ENCODE measurements at regions not wholly inside any gene's neighbourhood (a gene's known extent, or its start where the extent isn't known, plus 50 kb on each side); places are given as distances from the start of the nearest gene placed in this dataset.

DNA sequence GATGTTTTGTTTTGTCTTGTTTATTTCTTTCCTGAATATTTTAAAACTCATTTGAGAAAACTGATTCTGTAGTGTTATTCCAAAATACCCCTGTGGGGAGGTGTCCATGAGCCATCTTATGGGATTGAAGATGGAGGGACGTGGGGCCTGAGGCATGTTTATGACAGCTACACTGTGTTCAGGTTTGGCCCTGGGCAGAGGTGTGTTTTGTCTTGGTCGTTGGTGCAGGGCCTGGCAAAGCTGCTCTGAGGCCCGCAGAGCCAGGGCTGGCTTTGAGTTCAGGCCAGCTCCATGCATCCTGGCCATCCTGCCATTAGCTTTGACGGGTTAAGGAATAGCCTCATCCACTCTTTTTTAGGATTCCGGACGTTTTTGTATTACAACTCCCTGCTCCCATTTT is 68.9 kb downstream of the TMEM18 start:
- intact Hi-C loops (cut with DNase I): no loop called here
- Histone ChIP-seq H3K36me3 (no peaks in the 10 kb centered on the region), H3K27ac (no peak overlapping the region), H3K4me3 (no peak overlapping the region), H3K9me3 (no peaks in the 10 kb centered on the region), H3K4me1 (no peaks in the 10 kb centered on the region), H3K27me3 (no peaks in the 10 kb centered on the region)
- 62 to 74% methylated on average over 6 of the region's 6 CpGs for WGBS, 2 donors
- no peak for DNase-seq
- TF ChIP-seq CTCF (IDR thresholded peaks at IDR 0.05) (no peak), POLR2AphosphoS5 (IDR thresholded peaks at IDR 0.05) (no peak), EP300 (IDR thresholded peaks at IDR 0.05) (no peak), POLR2A (IDR thresholded peaks at IDR 0.05) (no peak)

DNA sequence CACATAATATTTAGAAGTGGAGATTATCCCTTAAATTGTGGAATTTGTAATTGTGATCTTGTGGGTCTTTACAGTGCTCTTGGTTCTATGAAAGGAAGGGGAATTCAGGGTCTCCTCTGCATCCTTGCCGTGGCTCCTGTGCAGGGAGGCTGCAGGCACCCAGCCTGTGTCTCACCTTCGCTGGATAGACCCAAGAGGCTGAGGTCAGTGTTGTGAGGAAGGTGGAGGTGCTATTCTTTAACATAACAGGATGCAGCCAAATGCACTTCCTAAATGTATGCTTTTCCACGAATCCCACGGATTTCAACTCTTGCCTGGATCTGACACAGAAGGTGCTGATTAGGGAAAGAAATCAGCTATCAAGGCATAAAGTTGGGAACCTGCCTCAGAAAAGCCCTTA is 69.5 kb downstream of the TMEM18 start:
- 74 to 85% methylated on average over 4 of the region's 4 CpGs for WGBS, 2 donors
- H3K9me3 ChIP-seq: no peaks in the 10 kb centered on the region
- H3K36me3 ChIP-seq: no peaks in the 10 kb centered on the region
- no peak overlapping the region for H3K4me3 ChIP-seq
- intact Hi-C loops (cut with DNase I): no loop called here
- TF ChIP-seq POLR2A (IDR thresholded peaks at IDR 0.05) (no peak), POLR2AphosphoS5 (IDR thresholded peaks at IDR 0.05) (no peak), CTCF (IDR thresholded peaks at IDR 0.05) (no peak), EP300 (IDR thresholded peaks at IDR 0.05) (no peak)
- no peak for DNase-seq
- no peaks in the 10 kb centered on the region for H3K4me1 ChIP-seq
- H3K27me3 ChIP-seq: no peaks in the 10 kb centered on the region
- no peak overlapping the region for H3K27ac ChIP-seq

GRCh38 chr2:607172-607571 is 70.0 kb downstream of the TMEM18 start:
- no peak overlapping the region for H3K27ac ChIP-seq
- WGBS, 2 donors: 80 to 90% methylated on average over 9 of the region's 9 CpGs
- H3K4me1 ChIP-seq: no peaks in the 10 kb centered on the region
- no peaks in the 10 kb centered on the region for H3K27me3 ChIP-seq
- TF ChIP-seq EP300 (IDR thresholded peaks at IDR 0.05) (no peak), POLR2A (IDR thresholded peaks at IDR 0.05) (no peak), POLR2AphosphoS5 (IDR thresholded peaks at IDR 0.05) (no peak), CTCF (IDR thresholded peaks at IDR 0.05) (no peak)
- intact Hi-C loops (cut with DNase I): no loop called here
- no peak for DNase-seq
- H3K4me3 ChIP-seq: no peak overlapping the region
- no peaks in the 10 kb centered on the region for H3K36me3 ChIP-seq
- H3K9me3 ChIP-seq: no peaks in the 10 kb centered on the region

DNA sequence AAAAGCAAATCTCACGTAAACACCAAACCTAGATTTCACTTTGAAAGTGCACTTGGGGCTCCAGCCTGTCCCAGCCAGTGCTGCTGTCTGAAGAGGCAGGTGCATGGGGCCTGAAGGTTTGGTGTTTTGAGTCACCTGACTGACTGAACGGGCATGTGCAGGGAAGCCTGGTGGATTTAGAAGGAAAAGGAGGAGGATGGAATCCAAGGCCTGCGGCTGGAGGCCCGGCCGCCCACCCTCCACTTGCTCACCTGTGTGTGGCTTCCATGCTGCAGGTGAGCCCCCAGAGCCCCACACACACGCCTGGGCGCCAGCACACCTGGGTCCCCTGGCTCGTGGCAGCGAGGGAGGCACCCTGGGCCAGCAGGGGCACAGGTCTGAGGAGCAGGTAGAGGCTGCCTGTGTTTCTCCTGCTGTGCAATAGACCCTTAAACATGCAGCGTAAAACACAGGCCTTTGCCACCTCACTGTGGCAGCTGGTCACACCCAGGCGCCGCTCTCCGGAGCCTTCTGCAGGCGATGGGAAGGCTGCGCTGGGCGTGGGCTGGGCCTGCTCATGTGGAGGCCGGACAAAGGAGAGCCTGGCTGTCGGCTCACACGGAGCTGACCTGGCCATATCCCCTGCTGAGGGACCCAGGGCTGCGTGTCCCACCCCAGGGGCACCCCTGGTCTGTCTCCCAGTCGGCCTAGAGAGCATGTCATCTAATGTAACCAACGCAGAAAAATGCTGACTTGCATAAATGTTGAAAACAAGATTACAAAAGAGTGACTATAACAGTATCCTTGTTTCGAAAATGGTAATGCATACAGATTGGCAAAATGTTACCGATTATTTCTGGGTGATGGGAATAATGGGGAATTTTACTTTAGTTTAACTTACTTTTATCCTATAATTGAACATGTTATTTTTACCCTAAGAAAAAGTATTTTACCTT is 71.3 kb downstream of the TMEM18 start:
- Histone ChIP-seq H3K27ac (no peak overlapping the region), H3K4me1 (no peaks in the 10 kb centered on the region), H3K27me3 (no peaks in the 10 kb centered on the region), H3K4me3 (no peak overlapping the region), H3K9me3 (no peaks in the 10 kb centered on the region), H3K36me3 (no peaks in the 10 kb centered on the region)
- no peak for DNase-seq
- intact Hi-C loops (cut with DNase I): no loop called here
- TF ChIP-seq POLR2AphosphoS5 (IDR thresholded peaks at IDR 0.05) (no peak), EP300 (IDR thresholded peaks at IDR 0.05) (no peak), CTCF (IDR thresholded peaks at IDR 0.05) (no peak), POLR2A (IDR thresholded peaks at IDR 0.05) (no peak)
- WGBS, 2 donors: 87 to 92% methylated on average over 24 of the region's 24 CpGs

All from sigmoid colon (tissue), 6 donors.